Medulla oblongata (tissue), 1 donor: ENCODE measurements at regions not wholly inside any gene's neighbourhood (a gene's known extent, or its start where the extent isn't known, plus 50 kb on each side); places are given as distances from the start of the nearest gene placed in this dataset.

ENCODE experiments used
- DNase-seq: peaks from one replicate; pipeline ENCODE4 v3.0.0-alpha.2; 2015; ENCODE audit errors: extremely low spot score

DNA sequence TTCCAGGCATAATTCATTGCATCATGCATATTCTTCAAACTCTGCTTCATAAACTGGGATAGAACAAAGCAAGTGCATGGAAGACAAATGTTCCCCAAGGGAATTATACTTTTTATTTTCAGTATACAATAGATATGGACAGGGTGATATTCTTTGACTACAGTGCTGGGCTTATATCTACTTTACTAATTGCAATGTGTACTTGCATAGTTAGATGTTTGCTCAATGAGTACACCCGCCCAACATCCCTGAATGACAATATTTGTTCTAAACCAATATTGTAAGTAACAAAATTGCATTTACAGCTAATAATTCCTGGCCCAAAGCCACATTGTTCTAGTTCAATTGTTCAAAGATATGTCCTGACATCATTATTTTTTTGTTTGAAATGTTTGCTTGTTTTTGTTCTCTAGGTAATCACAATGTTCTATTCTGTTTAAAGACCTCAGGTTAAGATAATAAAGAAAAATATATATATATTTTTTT, 171.4 kb downstream of the PTN start:
- DNase-seq: no peak

DNA sequence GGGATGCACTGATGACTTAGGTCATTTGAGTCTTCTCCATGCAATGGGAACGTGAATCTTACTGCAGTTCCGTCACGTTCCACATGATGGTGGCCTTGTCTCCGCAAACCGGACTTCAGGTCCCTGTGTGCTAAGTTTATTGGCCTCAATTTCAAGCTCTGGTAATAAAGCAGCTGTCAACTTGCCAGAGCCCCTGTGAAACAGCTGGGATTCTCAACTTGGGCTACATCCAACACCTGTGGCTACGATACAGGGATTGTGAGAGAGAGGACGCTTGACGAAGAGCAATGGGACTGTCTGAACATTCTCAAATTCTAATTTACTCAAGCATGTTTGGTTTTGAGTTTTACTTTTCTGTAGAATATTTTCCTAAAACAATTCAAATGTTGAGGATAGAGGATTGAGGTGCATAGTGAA, 174.2 kb downstream of the PTN start:
- DNase-seq: peak; percentile 88

GRCh38 chr7:137167609-137168008, 175.9 kb downstream of the PTN start:
- no peak for DNase-seq

GRCh38 chr7:137166363-137166762, 177.2 kb downstream of the PTN start:
- DNase-seq: no peak

GRCh38 chr7:137165786-137166185, 177.7 kb downstream of the PTN start:
- no peak for DNase-seq

DNA sequence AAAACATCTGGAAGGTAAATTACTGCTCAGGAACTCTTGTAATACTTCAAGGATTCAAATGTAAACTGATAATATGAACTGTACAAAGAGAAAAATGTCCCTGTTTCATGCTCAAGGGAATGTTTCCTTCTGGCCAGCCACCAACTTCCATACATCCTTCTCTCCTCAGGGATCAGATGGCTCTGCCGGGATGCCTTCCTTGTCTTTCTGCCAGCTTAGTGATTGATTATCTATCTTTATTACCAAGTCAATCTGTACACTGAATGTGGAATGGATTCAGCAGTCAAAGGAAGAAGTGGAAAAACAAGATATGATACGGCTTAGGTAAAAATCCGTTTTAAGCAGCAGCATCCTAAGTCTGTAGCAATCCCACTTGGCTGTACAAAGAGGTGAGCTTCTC, 178.3 kb downstream of the PTN start:
- DNase-seq: no peak

DNA sequence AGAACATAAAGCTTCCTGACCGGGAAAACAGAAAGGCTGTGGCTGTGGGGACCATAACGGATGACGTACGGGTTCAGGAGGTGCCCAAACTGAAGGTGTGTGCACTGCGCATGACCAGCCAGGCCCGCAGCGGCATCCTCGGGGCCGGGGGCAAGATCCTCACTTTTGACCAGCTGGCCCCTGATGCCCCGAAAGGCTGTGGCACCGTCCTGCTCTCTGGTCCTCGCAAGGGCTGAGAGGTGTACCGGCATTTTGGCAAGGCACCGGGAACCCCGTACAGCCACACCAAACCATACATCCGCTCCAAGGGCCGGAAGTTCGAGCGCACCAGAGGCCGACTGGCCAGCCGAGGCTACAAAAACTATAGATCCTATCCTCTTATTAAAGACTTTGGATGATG, 179.3 kb downstream of the PTN start:
- DNase-seq: no peak

- DNase-seq: no peak
Observed at GRCh38 chr7:137160236-137160635, 183.3 kb downstream of the PTN start.

- no peak for DNase-seq
Observed at GRCh38 chr7:137157256-137157655, 186.3 kb downstream of the PTN start.

GRCh38 chr7:137151690-137152052, 191.9 kb downstream of the PTN start:
- DNase-seq: no peak

DNA sequence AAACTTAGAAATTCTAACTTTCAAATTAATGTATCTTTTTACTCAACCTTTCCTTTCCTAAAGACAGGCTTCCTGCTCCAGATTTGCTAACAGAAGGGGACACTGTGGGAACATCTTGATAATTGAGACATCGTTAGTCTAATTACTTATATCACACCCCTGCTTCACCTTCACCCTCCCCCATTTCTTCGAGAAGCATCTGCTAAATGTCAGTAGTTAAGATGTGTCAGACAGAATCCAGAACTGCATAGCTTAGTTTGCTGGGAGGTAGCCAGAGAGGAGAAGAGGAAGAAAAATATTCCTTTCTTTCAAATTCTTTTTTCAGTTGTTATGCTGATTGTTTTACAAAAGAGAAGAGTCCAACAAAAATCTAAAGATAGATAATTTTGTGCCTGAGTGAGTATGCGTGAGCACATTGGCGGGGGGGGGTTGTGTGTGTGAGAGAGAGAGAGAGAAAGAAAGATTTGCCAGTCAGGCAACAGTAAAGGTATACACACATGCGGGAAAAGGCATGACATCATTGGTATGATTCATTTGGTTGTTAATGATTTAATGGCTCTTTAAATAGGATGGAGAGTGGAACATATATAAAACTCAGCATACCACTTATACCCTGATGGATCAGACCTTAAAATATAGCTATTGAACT, 192.4 kb downstream of the PTN start:
- no peak for DNase-seq

- no peak for DNase-seq
Observed at GRCh38 chr7:137147338-137147720, 196.2 kb downstream of the PTN start.

DNA sequence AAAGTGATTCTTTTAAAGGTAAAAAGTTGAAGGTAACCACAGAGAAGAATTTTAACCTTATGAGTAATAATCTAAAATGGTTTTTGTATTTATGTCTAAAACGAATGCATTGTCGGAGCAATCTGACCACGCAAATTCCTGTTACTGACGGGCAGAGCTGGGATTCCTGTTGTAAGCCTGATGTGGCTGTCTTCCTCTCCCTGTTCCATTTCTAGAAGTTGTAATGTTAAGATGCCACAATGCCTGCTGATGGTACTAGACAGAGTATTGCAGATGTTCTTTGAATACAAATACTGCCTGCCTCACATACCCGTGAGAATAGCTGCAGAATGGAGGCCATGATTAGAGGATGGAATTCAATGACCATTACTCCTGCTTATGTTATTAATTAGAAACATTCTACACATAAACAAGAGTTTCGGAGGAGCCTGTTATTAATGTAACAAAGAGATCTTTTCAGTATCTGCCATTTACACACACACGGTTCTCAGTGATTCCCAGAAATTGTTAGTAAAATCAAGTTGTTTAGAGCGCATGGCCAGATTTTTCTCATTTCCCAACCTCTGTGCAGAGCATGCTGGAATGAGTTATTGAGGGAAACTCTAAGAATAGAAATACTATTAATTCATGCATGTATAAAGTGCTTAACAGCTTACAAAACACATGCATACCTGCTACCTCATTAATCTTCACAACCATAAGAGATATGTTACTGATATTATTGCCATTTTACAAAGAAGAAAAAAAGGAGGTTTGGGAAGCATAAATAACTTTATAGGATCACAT, 196.8 kb downstream of the PTN start:
- no peak for DNase-seq

- DNase-seq: no peak
Observed at GRCh38 chr7:137146012-137146455, 197.5 kb downstream of the PTN start.

DNA sequence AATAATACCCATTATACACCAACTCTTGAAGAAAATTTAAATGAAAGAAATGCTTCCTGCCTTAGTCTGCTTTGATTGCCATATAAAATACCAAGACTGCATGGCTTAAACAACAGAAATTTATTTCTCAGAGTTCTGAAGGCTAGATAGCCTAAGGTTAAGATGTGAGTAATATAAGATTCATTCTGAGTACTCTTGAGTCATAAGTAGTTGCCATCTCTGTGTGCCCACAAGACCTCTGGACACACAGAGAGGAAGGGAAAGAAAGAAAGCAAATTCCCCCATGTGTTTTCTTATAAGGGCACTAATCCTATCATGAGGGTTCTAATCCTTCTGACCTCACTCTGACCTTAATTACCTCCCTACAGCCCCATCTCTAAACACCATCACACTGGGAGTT, 201.2 kb downstream of the PTN start:
- DNase-seq: no peak

GRCh38 chr7:137135654-137136350, 207.7 kb downstream of the PTN start:
- DNase-seq: no peak

DNA sequence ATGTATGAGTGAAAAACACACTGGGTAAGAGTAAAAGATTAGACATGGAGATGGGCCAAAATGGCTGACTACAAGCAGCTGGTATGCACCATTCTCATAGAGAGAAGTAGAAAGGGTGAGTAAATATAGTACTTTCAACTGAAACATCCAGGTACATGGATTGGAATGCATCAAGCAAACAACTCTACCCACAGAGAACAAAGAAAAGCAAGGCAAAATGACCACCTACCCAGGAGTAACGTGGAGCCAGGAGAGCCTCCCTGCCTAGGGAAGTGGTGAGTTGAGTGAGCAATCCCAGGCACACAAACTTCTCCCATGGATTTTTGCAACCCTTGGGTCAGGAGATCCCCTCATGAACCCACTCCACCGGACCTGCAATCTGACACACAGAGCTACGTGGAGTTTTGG, 212.8 kb downstream of the PTN start:
- DNase-seq: no peak

- no peak for DNase-seq
Observed at GRCh38 chr7:137129025-137129424, 214.5 kb downstream of the PTN start.

- DNase-seq: no peak
Observed at GRCh38 chr7:137127806-137128205, 215.7 kb downstream of the PTN start.

GRCh38 chr7:137127058-137127457, 216.5 kb downstream of the PTN start:
- DNase-seq: no peak

DNA sequence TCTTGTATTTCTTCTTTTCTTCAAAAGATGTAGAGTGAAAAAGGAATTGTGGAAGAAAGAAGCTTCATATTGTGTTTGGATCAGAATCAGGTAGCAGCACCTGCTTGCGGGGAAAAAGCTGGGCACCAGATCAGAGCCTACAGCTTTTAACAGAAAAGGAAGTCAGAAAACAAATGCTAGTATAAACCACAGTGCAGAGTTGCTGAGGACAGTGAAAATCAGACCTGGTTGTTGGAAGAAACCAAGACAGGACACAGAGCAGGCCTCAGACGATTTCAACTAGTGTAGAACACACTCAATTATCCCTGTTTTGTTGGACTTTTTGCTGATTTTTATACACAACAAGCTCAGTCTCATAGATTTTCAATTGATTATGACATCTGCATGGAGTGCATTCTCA, 221.4 kb downstream of the PTN start:
- no peak for DNase-seq

DNA sequence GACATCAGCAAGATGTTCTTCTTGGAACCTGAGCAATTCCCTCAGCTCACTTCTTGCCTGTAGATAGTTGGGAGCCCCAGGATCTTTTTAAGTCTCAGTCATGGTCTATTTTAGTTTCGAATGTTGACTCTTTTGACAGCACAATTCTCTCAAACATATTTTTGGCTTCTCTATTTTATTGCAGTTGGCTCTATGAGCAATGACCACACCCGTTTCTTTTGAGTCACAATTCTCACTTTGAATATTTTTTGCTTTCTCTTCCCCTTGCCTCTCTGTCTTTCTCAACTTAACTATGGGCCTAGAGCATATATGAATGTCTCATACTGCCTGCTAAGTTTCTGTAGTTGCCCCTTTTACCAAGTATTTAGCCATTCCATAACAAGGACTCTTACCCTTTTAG, 222.8 kb downstream of the PTN start:
- no peak for DNase-seq

DNA sequence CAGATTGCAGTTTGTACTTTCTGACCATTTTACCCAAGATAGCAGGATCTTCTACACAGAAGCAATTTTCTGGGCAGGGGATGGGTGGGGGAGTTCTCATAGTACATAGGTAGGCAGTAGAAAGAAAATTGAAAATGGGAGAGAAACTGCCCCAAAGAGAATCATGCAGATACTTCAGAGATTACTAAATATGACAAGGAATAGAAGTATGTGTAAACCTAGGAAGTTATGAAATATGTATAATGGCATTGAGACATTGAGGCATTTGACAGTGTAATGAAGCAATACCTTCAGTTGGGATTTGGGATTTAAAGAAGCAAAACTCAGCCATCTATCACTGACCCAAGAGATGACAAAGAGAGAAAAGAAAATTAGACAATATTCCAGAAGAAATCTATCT, 233.0 kb downstream of the PTN start:
- no peak for DNase-seq
